Heart left ventricle (tissue), 13 donors: ENCODE measurements at regions not wholly inside any gene's neighbourhood (a gene's known extent, or its start where the extent isn't known, plus 50 kb on each side); places are given as distances from the start of the nearest gene placed in this dataset.

Experiments
- POLR2A ChIP-seq, 2 donors: fragments of 450-650 bp; IDR thresholded peaks; one replicate each; pipeline ENCODE4 v1.6.1; 2017; ENCODE audit warnings: antibody characterized with exemption in 2 of 2, mild to moderate bottlenecking in 2 of 2, moderate library complexity in 2 of 2
- TF ChIP-seq, protein P1 (sequence below), 12 donors: fragments of 200-600 bp; sonication (generic) in 4 of 12; IDR thresholded peaks; one replicate each; pipeline versions ENCODE4 v1.5.0 to v1.8.0; 2018 to 2022; ENCODE audit warnings: antibody characterized with exemption in 12 of 12, mild to moderate bottlenecking in 5 of 12
- donor health status: ischemic (EF 13 %, LVEDD 7.1; RV severe dilation, severe dysfunction).
- donor health status: DM: no; HTN: yes; CAD: no.
- donor health status: DM: no; HTN: no; CAD: no.
- donor health status: ischemic (EF 25% LVEDD 6.9; RV normal size, moderate dysfunction).
- donor health status: ischemic (EF 25% LVEDD 5.7; RV mildly dilated, moderate dysfunction).
- donor health status: ischemic (EF 35%, LVEDD 5.7; RV mildly dilated, moderate dysfunction).
- donor health status: nonischemic (EF 11% LVEDD 7.7; RV severe dilation, severe dysfunction).
- donor health status: DM: yes; HTN: yes; CAD: no.
- donor health status: PGD.
- donor health status: ischemic (EF 29% LVEDD 5.4; RV normal size, mild dysfunction).
- donor health status: nonischemic (EF 23%, LVEDD 6.1; RV moderate dilation, normal function).

GRCh38 chr2:128444121-128444771, 125.6 kb upstream of the HS6ST1 start:
- TF ChIP-seq POLR2A (IDR thresholded peaks at IDR 0.05): no peak
- TF ChIP-seq, protein P1, sequence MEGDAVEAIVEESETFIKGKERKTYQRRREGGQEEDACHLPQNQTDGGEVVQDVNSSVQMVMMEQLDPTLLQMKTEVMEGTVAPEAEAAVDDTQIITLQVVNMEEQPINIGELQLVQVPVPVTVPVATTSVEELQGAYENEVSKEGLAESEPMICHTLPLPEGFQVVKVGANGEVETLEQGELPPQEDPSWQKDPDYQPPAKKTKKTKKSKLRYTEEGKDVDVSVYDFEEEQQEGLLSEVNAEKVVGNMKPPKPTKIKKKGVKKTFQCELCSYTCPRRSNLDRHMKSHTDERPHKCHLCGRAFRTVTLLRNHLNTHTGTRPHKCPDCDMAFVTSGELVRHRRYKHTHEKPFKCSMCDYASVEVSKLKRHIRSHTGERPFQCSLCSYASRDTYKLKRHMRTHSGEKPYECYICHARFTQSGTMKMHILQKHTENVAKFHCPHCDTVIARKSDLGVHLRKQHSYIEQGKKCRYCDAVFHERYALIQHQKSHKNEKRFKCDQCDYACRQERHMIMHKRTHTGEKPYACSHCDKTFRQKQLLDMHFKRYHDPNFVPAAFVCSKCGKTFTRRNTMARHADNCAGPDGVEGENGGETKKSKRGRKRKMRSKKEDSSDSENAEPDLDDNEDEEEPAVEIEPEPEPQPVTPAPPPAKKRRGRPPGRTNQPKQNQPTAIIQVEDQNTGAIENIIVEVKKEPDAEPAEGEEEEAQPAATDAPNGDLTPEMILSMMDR (IDR thresholded peaks at IDR 0.05): no peak
